HG02623 (cell line): ENCODE measurements at regions not wholly inside any gene's neighbourhood (a gene's known extent, or its start where the extent isn't known, plus 50 kb on each side); places are given as distances from the start of the nearest gene placed in this dataset.

Source experiments
- ATAC-seq: cut with Tn5 transposase; IDR thresholded peaks from one replicate; pipeline ENCODE4 v1.9.1; 2021; ENCODE audit warnings: moderate library complexity; ENCODE audit not compliant: unreplicated experiment

GRCh38 chr15:93460717-93461116 is 371.7 kb upstream of the RGMA start:
- ATAC-seq, result peak; percentile 74

DNA sequence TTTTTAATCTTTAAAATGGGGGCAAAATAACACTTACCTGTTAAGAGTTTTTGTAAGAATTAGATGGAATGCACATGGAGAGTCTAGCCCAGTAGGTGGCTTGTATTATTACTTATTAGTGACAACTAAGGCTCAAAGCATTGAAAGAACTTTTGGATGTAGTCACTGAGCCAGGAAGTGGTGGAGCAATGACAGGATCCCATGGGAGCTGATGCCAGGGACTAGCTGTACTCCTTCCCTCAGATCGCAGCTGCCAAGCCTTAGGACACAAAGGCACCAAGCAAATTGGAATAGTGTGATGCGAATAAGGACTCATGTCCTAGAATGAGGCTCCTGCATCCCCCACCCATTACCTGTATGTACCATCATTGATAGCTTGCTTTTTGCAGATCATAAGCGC is 370.4 kb upstream of the RGMA start:
- no peak for ATAC-seq

DNA sequence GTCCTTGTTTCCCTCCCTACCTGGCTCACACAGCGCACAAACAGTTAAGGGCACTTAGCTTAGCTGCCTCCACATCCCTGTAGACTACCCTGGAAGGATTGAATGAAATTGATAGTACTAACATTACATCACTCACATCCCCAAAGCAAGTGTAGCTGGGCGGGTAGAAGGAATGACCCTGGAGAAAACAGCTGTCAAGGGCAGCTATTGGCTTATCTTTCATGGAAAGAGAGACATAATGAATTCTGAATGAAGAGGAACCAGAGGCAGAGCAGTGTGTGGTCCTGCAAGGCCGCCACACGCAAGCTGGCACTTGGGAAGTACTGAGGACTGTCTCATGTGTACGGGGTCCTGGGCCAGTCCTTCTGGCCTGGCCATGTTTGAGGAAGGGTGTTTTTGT is 369.6 kb upstream of the RGMA start:
- ATAC-seq, result no peak

DNA sequence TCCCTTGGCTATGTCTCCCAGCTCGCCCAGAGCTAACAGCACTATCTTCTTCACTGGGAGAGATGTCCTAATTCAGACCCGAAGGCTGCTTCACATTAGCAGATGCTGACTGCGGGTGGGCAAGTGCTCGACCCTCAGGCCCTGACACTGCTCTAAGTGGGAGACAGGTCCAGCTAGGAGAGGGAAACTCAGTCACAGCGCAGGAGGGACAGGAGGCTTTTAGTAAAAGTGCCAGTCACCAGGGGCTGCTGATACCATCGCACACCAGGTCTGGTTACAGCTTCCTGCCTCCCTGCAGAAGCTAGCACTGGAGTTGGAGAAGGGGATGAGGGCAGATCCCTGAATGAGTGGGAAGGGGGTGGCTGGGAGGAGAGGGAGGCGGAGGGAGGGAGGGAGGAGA is 365.8 kb upstream of the RGMA start:
- ATAC-seq, result no peak

GRCh38 chr15:93452537-93453211 is 363.7 kb upstream of the RGMA start:
- ATAC-seq, result no peak

DNA sequence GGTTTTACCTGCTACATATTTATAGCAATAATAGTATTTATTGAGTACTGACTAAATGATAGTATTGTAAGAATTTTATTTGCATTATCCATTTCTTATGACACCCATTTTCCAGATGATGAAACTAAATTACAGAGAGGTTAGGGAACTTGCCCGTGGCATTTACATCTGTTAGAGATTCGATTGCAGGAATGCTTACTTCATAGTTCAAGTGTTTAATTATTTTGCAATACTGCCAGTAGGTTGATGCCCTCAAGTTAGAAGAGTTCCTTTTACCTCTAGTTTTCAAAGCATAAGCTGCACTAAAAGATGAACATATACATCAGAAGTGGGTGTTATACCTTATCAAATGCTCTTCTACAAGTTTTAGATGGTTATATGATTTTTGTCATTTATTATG is 362.8 kb upstream of the RGMA start:
- ATAC-seq, result no peak

DNA sequence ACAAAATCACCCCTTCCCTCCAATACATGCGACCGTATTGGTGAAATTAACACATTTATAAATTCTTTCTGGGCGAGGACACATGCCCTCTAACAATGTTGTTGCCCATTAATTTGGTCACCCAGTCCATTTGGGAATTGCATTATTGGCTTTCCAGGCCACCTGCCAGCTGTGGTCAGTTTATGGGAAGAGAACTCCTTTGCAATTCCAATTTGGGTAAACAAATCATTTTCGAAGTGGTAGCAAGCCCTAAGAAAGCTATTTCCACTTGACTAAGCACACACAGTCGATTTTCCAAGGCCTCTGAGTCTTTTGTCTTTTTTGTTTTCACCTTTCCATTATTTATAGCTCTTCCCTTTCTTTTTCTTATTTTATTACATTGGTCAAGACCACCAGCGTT is 362.3 kb upstream of the RGMA start:
- ATAC-seq, result no peak

DNA sequence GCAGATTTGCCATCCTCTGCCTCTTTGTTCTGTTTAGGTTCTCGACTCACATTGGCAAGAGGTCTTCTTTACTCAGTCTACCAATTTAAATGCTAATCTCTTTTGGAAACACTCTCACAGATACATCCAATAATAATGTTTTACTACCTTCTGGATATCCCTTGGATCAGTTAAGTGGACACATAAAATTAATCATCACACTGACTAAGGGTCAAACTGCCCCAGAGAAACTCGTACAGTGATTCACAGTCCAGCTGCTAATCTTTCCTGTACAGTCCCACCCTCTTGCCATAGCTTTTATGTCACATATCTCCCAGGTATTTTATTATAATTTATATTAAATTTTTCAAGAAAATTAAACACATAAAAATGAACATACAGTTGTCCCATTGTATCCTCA is 360.8 kb upstream of the RGMA start:
- ATAC-seq, result no peak

- no peak for ATAC-seq
Measured at GRCh38 chr15:93438310-93438709, 349.3 kb upstream of the RGMA start.

GRCh38 chr15:93432474-93432873 is 343.5 kb upstream of the RGMA start:
- ATAC-seq, result no peak

DNA sequence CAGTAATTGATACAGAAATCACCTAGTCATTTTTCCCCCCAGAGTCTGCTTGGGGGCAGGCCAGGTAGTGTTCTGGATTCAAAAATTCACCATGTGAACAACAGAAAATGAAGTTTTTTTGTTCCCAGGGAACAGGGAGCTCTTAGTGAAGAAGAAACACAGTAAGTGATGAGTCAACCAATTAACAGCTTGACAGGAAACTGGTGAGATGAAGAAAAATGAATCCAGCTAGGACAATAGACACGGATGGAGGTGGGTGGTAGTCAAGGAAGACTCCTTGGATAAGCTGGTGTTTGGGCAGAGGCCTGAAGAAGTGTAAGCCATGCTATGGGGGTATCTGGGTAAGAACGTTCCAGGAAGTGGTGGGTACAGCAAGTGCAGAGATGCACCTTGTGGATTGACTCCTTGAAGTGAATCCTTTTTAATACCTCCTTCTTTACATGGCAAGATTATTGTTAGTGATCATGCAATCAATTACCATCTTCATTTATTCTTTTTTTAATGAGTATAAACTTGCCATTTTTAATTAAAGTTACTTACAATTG is 339.9 kb upstream of the RGMA start:
- no peak for ATAC-seq

GRCh38 chr15:93428150-93428549 is 339.1 kb upstream of the RGMA start:
- no peak for ATAC-seq

- no peak for ATAC-seq
Measured at GRCh38 chr15:93424131-93424530, 335.1 kb upstream of the RGMA start.

DNA sequence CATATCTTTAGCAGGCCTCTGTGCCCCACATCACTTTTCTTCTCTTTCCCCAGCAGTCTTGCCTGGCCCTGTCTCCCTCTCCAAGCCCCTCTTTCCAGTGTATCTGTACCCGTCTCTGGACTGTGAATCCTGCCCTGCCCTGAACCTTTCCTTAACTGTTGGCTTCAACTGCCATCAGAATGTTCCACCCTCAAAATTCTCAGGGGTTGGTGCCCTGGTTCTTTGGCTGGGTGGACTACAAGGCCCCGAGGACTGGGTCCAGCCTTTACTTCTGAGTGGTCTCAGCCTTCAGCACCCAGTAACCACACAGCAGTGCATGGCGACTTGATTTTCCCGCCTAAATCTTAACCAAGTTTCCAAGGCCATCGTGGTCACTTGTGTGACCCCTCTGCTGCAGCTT is 333.5 kb upstream of the RGMA start:
- no peak for ATAC-seq

- ATAC-seq, result no peak
Measured at GRCh38 chr15:93420477-93420876, 331.5 kb upstream of the RGMA start.

- ATAC-seq, result no peak
Measured at GRCh38 chr15:93420050-93420452, 331.0 kb upstream of the RGMA start.

GRCh38 chr15:93418566-93418965 is 329.6 kb upstream of the RGMA start:
- no peak for ATAC-seq

DNA sequence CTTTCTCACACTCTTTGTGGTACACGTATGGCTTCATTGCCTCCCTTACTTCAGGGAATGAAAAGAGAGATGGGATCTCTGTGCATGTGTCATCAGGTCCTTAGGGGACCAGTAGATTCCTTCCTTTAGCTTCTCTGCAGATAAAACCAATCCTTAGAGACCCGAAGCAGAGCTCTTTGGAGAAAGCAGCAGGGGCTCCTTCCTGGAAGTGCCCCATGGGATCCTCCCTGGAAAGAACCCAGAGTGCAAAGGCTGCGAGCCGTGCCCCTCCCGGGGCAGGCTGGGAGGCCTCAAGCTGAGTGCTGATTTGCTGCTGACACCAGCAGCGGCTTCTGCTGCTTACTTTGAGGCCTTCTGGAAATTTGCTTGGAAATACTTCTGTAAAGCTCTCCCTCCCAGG is 328.6 kb upstream of the RGMA start:
- ATAC-seq, result no peak

DNA sequence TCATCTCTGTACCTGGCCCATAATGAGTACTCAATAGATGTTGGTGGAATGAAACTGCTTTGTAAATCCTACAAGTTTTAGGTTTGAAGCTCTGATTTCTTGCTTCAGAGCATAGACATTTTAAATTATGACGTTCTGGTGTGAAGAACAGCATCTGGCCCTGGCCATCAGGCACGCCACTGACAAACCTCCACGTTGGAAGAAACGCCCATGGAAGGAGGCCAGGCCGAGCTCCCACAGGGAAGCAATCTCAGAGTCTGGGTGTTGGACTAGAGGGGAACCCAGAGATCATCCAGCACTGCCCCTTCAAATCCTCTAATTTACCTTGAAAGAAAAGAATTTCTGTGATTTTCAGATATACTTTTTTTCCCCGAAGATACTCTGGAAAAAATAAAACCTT is 328.1 kb upstream of the RGMA start:
- ATAC-seq, result no peak

- no peak for ATAC-seq
Measured at GRCh38 chr15:93415576-93415975, 326.6 kb upstream of the RGMA start.

- no peak for ATAC-seq
Measured at GRCh38 chr15:93414576-93415231, 325.7 kb upstream of the RGMA start.

GRCh38 chr15:93413745-93414144 is 324.7 kb upstream of the RGMA start:
- no peak for ATAC-seq

- ATAC-seq, result no peak
Measured at GRCh38 chr15:93399121-93399520, 310.1 kb upstream of the RGMA start.
